Colonic mucosa (tissue), 4 donors: ENCODE measurements at regions not wholly inside any gene's neighbourhood (a gene's known extent, or its start where the extent isn't known, plus 50 kb on each side); places are given as distances from the start of the nearest gene placed in this dataset.
A peak's percentile ranks its signal among the peaks of the same experiment; 100 is the strongest.

ENCODE experiments used
- DNase-seq: peaks from one replicate; pipeline ENCODE4 v3.0.0-alpha.2; 2020
- H3K27ac ChIP-seq: fragments of 200-600 bp; one replicate; pipeline ENCODE4 v1.8.0; 2021
- H3K27me3 ChIP-seq: fragments of 200-600 bp; one replicate; pipeline ENCODE4 v1.8.0; 2021
- H3K36me3 ChIP-seq: fragments of 200-600 bp; one replicate; pipeline ENCODE4 v1.8.0; 2021
- H3K4me1 ChIP-seq: fragments of 200-600 bp; one replicate; pipeline ENCODE4 v1.8.0; 2021; ENCODE audit warnings: mild to moderate bottlenecking
- H3K4me3 ChIP-seq: fragments of 200-600 bp; one replicate; pipeline ENCODE4 v1.8.0; 2021
- H3K9ac ChIP-seq, 2 donors: one replicate each; pipeline ENCODE4 v1.7.0; 2013; ENCODE audit warnings: control low read depth in 2 of 2, low read depth in 2 of 2, low read length in 2 of 2
- H3K9me3 ChIP-seq: fragments of 200-600 bp; one replicate; pipeline ENCODE4 v1.8.0; 2021
- intact Hi-C: fragments of 100-400 bp; cut with DNase I; formaldehyde crosslinking; loops from one replicate; pipeline ENCODE4 v1.14.1; 2022
- TF ChIP-seq, protein P1 (sequence below): fragments of 200-600 bp; IDR thresholded peaks from one replicate; pipeline ENCODE4 v1.8.0; 2022; ENCODE audit warnings: antibody characterized with exemption, mild to moderate bottlenecking
- donor health status: healthy.
- donor health status: DM: no; HTN: no; CAD: no.
- donor health status: DM: no; HTN: no; CAD: no.

- no peaks in the 10 kb centered on the region for H3K4me1 ChIP-seq
- no peaks in the 10 kb centered on the region for H3K36me3 ChIP-seq
- no peak for DNase-seq
- no peak overlapping the region for H3K9ac ChIP-seq
- intact Hi-C loops = no loop called here
- no peaks in the 10 kb centered on the region for H3K27me3 ChIP-seq
- H3K27ac ChIP-seq = no peak overlapping the region
- H3K4me3 ChIP-seq = no peak overlapping the region
- H3K9me3 ChIP-seq = no peaks in the 10 kb centered on the region
- TF ChIP-seq, protein P1, sequence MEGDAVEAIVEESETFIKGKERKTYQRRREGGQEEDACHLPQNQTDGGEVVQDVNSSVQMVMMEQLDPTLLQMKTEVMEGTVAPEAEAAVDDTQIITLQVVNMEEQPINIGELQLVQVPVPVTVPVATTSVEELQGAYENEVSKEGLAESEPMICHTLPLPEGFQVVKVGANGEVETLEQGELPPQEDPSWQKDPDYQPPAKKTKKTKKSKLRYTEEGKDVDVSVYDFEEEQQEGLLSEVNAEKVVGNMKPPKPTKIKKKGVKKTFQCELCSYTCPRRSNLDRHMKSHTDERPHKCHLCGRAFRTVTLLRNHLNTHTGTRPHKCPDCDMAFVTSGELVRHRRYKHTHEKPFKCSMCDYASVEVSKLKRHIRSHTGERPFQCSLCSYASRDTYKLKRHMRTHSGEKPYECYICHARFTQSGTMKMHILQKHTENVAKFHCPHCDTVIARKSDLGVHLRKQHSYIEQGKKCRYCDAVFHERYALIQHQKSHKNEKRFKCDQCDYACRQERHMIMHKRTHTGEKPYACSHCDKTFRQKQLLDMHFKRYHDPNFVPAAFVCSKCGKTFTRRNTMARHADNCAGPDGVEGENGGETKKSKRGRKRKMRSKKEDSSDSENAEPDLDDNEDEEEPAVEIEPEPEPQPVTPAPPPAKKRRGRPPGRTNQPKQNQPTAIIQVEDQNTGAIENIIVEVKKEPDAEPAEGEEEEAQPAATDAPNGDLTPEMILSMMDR = no peak
Measured at GRCh38 chr16:85415196-85416090, 197.7 kb upstream of the GSE1 start.

GRCh38 chr16:85416228-85417109, 196.7 kb upstream of the GSE1 start:
- Histone ChIP-seq H3K27ac (no peak overlapping the region), H3K36me3 (no peaks in the 10 kb centered on the region), H3K9me3 (no peaks in the 10 kb centered on the region), H3K9ac (no peak overlapping the region), H3K27me3 (no peaks in the 10 kb centered on the region), H3K4me1 (peaks cover 7% of the 10 kb centered on the region), H3K4me3 (peak overlapping the region; percentile 23)
- intact Hi-C loops = no loop called here
- TF ChIP-seq, protein P1 = peak; percentile 79
- peak; percentile 90 for DNase-seq

DNA sequence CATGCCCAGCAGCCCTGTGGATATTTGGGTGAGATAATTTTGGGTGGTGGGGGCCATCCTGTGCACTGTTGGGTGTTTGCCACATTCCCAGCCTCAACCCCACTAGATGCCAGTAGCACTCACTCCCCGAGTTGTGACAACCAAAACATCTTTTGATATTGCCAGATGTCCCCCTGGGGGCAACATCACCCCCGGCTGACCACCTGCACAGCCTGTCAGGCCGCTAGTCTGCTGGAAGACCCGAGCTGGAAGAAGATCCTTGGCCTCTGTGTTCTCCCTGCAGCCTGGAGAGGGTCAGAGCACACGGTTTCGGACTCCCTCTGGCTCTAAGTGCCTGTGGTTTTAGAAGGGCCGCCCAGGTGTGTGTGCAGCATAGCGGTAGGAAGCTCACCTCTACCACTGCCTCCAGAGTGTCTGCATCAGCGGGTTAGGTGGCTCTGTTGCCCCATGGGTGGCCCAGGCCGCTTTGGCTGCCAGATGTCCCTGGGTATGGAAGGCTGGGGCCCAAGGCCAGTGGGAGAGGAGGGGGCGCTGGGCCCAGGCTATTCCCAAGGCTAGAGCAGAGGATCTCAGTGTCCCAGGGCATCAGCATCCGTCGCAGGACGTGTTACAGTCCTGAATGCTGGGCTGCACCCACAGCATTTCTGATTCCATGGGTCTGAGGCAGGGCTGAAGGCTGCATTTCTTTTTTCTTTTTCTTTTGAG, 195.8 kb upstream of the GSE1 start:
- H3K27ac ChIP-seq = no peak overlapping the region

GRCh38 chr16:85418978-85419491, 194.1 kb upstream of the GSE1 start:
- H3K27me3 ChIP-seq = no peaks in the 10 kb centered on the region

More for the DNA sequence above, 195.8 kb upstream of the GSE1 start:
- Histone ChIP-seq H3K27me3 (no peaks in the 10 kb centered on the region), H3K4me3 (no peak overlapping the region), H3K9me3 (no peaks in the 10 kb centered on the region), H3K9ac (no peak overlapping the region), H3K4me1 (peaks cover 9% of the 10 kb centered on the region), H3K36me3 (no peaks in the 10 kb centered on the region)
- TF ChIP-seq, protein P1 = no peak
- intact Hi-C loops = no loop called here
- DNase-seq = no peak

More at GRCh38 chr16:85418978-85419491, 194.1 kb upstream of the GSE1 start:
- TF ChIP-seq, protein P1 = no peak
- intact Hi-C loops = no loop called here
- no peak for DNase-seq
- Histone ChIP-seq H3K36me3 (no peaks in the 10 kb centered on the region), H3K9ac (no peak overlapping the region), H3K4me3 (no peak overlapping the region), H3K9me3 (no peaks in the 10 kb centered on the region), H3K27ac (no peak overlapping the region), H3K4me1 (peaks cover 16% of the 10 kb centered on the region)
